ENCODE measurements at regions not wholly inside any gene's neighbourhood (a gene's known extent, or its start where the extent isn't known, plus 50 kb on each side); places are given as distances from the start of the nearest gene placed in this dataset.

DNA sequence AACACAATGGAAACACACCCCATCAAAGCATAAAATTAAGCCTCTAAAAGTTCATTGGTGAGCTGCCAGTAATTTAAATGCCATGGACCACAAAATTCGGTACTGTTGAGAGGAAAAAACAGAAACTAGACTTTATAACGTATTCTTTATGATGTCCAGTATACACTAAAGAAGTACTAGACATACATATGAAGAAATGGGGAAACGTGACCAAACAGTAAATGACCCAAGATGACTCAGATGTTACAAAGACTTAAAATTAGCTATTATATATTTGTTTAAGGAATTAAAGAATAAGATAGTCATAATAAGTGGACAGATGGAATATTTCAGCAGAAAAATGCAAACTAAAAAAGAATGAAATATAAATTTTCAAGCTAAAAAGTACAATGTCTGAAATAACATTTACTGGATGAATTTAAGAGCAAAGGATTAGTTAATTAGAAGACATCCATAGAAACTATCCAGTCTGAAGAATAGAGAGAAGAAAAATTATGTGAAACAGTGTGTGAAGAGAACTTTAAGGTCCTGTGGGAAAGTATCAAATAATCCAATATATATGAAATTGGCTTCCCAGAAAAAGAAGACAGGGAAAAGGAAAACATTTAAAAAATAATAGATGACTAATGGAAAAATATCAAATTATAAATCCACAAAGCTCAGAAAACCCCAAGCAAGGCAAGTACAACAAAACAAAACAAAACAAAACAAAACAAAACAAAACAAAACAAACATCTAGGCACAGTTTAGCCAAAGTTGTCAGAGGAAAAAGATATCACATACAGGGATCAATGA, 69.4 kb downstream of the SAMD9 start:
- H3K27ac Mint-ChIP-seq = no peak overlapping the region
- H3K9me3 Mint-ChIP-seq = no peaks in the 10 kb centered on the region
- peaks cover 2% of the 10 kb centered on the region for H3K27me3 Mint-ChIP-seq
- H3K4me3 Mint-ChIP-seq = no peak overlapping the region
- H3K36me3 Mint-ChIP-seq = no peaks in the 10 kb centered on the region
- H3K4me1 Mint-ChIP-seq = peaks cover 3% of the 10 kb centered on the region

DNA sequence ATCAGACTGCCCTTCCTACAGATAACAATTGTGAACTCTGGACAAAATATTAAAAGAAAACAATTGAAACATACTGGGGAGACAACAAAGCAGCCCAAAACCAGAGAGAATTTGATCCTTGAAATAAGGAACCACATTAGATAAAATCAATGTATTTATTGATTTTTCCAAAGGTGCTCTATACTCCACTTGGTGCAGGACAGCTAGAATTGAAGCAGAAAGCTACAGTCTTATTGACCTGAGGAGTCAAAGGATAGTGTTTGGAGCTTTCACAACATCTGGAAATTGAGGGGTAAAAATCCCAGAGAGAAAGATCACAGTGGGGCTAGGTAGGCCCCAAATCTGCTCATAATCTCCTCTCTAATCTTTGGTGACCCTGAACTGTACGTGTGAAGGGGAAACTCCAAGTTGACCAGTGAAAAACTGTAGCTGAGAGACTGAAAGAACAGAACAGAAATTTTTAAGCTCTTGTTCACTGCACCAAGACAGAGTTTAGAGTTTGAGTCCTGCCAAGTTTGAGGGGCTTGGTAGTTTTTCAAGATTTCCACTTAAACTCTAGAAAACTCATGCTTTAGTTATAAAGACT, 70.2 kb downstream of the SAMD9 start:
- Mint-ChIP-seq H3K4me3 (no peak overlapping the region), H3K9me3 (no peaks in the 10 kb centered on the region), H3K27ac (no peak overlapping the region), H3K4me1 (no peaks in the 10 kb centered on the region), H3K36me3 (no peaks in the 10 kb centered on the region), H3K27me3 (peaks cover 2% of the 10 kb centered on the region)

DNA sequence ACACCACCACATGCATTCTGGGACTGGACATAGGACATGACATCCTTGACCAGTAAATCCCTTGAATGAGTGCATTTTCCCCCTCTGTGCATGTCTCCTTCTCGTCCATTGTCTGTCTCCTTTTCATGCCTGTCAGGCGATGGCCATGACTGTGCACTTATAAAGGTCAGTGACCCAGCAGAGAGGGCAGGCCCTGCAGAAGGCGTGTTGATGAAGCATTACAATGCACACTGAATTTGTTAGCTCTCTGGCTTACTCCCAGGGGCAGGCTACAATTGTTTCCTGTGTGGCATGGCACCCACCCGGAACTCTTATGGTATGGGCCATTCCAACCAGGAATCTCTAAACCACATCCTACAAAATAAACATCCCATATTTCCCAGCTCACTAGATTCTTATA, 71.1 kb downstream of the SAMD9 start:
- no peaks in the 10 kb centered on the region for H3K4me1 Mint-ChIP-seq
- H3K9me3 Mint-ChIP-seq = no peaks in the 10 kb centered on the region
- no peak overlapping the region for H3K4me3 Mint-ChIP-seq
- no peaks in the 10 kb centered on the region for H3K36me3 Mint-ChIP-seq
- H3K27ac Mint-ChIP-seq = no peak overlapping the region
- H3K27me3 Mint-ChIP-seq = peaks cover 2% of the 10 kb centered on the region

DNA sequence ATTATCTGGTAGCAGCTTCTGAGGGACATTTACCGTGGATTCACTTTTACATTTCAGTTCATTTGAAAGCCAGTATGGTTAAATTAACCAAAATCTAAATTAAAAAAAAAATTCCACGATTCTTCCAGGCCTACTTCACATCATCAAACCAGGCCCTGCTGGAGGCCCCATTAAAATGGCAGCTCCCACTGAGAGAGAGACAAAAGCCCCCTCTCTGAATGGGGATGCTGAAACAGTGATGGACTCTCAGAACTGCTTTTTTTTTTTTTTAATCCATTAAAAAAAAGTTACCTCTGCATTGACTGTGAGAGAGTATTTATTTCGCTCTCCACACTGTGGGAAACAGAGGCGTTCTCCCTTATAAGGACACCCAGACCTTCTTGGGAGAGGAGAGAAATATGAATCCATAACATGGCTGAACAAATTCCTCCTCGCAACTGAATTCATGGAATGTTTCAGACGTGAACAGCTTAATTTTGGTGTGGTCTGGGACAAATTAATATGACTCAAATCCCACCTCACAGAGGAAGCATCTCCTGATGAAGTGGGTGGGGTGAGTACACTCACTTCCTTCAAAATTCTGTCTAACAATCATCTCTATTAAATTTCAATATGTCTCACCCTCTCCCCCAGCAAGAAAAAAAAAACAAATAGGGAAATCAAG, 73.5 kb downstream of the SAMD9 start:
- Mint-ChIP-seq H3K27me3 (peaks cover 2% of the 10 kb centered on the region), H3K36me3 (no peaks in the 10 kb centered on the region), H3K4me1 (no peaks in the 10 kb centered on the region), H3K4me3 (no peak overlapping the region), H3K9me3 (no peaks in the 10 kb centered on the region), H3K27ac (no peak overlapping the region)

DNA sequence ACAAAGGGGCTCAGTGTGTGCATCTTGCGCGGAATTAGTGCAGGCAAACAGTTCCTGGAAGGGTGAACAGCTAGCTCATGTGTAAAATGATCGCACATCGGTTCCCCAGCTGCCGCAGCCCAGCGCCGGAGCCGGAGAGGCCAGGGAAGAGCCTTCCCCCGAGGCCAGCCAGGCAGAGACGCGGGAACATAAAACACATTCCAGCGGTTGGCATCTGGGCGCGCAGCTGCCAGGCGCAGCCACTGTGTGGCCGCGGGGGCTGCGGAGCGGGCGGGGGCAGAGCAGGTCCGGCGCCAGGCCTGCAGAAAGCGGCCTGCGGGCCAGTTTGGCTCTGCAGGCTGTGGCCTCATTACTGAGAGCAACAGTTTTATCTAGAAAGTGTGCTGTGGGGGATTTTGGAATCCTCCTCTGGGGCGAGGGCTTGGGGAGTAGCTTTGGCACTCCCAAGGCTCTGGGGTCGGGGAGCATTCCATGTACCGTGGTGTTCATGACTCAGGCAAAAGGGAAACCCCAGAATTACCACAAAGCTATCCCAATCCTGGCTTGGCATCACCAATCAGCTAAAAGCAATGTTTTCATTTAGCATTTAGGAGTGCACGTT, 74.3 kb downstream of the SAMD9 start:
- no peak overlapping the region for H3K27ac Mint-ChIP-seq
- H3K36me3 Mint-ChIP-seq = no peaks in the 10 kb centered on the region
- no peaks in the 10 kb centered on the region for H3K4me1 Mint-ChIP-seq
- peaks cover 2% of the 10 kb centered on the region for H3K27me3 Mint-ChIP-seq
- H3K4me3 Mint-ChIP-seq = no peak overlapping the region
- H3K9me3 Mint-ChIP-seq = no peaks in the 10 kb centered on the region

DNA sequence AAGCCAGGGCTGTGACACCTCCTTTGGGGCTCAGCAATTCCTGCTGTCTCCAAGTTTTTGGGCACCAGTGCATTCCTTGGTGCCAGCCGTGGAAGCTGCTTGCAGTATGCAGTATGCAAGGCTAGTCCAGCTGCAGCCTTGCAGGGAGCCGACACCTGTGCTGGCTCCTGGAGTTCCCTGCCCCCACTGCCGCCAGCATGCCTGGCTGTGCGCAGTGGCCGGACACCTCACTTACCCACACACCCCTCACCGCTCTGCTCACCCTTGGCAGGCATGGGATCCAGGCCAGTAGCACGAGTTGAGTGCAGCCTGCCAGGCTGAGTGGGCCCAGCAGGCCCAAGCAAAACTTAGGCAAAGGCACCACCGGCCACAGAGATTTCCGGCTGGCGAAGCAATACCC, 77.4 kb downstream of the SAMD9 start:
- peaks cover 21% of the 10 kb centered on the region for H3K4me1 Mint-ChIP-seq
- H3K27ac Mint-ChIP-seq = no peak overlapping the region
- no peaks in the 10 kb centered on the region for H3K36me3 Mint-ChIP-seq
- H3K4me3 Mint-ChIP-seq = no peak overlapping the region
- no peaks in the 10 kb centered on the region for H3K27me3 Mint-ChIP-seq
- no peaks in the 10 kb centered on the region for H3K9me3 Mint-ChIP-seq

DNA sequence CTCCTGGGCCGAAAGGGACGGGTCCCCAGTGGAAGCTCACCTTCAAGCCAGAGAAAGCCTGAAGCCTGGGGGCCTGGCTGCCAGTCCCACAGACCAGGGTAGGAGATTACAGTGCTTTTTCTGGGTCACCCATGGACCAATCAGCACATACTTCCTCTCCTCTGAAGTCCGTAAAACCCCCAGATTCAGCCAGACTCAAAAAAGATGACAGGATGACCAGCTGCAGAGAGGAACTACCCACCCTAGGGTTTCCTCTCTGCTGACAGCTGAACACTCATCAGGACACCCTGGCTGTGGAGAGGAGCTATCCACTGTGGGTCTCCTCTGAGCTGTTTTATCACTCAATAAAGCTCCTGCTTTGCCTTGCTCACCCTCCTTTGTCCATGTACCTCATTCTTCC, 78.0 kb downstream of the SAMD9 start:
- Mint-ChIP-seq H3K4me1 (peaks cover 21% of the 10 kb centered on the region), H3K4me3 (no peak overlapping the region), H3K9me3 (no peaks in the 10 kb centered on the region), H3K27me3 (no peaks in the 10 kb centered on the region), H3K36me3 (no peaks in the 10 kb centered on the region), H3K27ac (no peak overlapping the region)

DNA sequence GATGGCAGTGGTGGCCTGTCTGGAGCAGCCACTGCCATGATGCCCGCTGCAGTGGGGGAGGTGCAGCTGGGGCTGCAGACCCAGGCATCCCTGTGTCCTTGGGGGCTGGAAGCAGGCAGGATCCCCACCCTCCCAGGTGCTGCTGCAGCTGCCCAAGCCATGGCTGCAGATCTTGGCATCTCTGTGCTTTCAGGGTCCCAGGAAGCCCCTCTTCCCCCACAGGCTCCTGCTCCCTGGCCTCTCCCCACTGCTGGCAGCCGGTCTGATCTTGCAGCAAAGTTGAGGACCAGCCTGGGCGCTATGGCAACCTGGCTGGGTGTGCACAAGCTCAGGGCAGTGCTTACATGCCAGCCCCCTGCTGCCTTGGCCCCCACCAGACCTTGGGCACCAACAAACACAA, 78.5 kb downstream of the SAMD9 start:
- H3K27ac Mint-ChIP-seq = no peak overlapping the region
- H3K36me3 Mint-ChIP-seq = no peaks in the 10 kb centered on the region
- no peaks in the 10 kb centered on the region for H3K27me3 Mint-ChIP-seq
- H3K9me3 Mint-ChIP-seq = no peaks in the 10 kb centered on the region
- no peak overlapping the region for H3K4me3 Mint-ChIP-seq
- H3K4me1 Mint-ChIP-seq = peaks cover 21% of the 10 kb centered on the region

DNA sequence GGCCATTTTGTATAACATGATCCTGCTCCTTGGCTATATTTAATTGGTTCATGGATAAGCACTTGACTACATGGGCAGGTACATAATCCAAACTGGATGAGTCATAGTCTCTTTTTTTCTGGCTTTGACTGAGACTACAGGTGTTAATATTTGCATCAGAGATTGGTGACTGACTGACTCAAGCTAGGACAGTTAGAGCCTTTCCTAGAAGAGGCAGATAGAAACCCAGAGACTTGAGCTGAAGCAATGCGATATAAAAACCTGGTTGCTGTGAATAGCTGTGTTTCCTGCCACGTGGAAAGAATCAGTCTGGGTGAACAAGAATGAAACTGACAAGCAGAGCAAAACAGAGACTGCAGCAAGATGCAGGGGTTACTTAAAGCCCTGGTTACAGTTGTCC, 81.0 kb downstream of the SAMD9 start:
- Mint-ChIP-seq H3K27me3 (no peaks in the 10 kb centered on the region), H3K27ac (peak overlapping the region; percentile 69), H3K4me3 (no peak overlapping the region), H3K9me3 (no peaks in the 10 kb centered on the region), H3K36me3 (peaks cover 1% of the 10 kb centered on the region), H3K4me1 (peaks cover 21% of the 10 kb centered on the region)

DNA sequence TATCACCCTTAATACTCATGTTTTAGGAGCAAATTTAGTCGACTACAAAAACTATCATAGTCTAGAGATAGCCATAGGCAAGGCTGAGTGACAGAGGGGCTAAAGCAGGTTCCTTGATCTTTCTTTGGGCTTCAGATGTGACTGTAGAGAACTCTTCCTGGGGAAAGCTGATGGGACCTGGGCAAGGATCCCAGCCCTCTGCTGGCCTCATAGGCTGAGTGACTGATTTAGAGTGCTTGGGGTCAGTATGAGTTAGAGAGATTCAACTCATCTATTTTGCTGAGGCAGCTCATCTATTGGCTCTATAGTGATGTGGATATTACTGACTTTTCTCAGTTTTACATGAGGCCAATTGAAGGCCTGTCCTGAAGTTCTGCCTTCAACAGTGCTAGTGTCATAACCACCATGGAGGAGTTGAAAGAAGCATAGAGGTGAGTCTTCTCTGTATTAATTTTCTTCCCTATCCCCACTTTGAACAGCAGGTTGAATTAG, 81.6 kb downstream of the SAMD9 start:
- H3K27ac Mint-ChIP-seq = peak overlapping the region; percentile 69

DNA sequence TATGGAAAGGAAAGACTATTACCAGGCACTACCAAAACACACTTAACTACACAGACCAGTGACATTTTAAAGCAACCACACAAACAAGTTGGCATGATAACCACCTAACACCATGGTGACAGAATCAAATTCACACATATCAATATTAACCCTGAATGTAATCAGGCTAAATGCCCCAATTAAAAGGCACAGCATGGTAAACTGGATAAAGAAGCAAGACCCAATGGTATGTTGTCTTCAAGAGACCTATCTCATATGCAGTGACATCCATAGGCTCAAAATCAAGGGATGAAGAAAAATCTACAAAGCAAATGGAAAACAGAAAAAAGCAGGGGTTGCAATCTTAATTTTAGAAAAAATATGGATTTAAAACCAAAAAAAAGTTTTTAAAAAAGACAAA, 86.0 kb downstream of the SAMD9 start:
- H3K4me3 Mint-ChIP-seq = no peak overlapping the region
- no peak overlapping the region for H3K27ac Mint-ChIP-seq
- H3K9me3 Mint-ChIP-seq = peaks cover 9% of the 10 kb centered on the region
- H3K4me1 Mint-ChIP-seq = peaks cover 8% of the 10 kb centered on the region
- H3K36me3 Mint-ChIP-seq = peaks cover 1% of the 10 kb centered on the region
- H3K27me3 Mint-ChIP-seq = peaks cover 4% of the 10 kb centered on the region

More for the DNA sequence above, 81.6 kb downstream of the SAMD9 start:
- Mint-ChIP-seq H3K4me3 (no peak overlapping the region), H3K27me3 (no peaks in the 10 kb centered on the region), H3K4me1 (peaks cover 21% of the 10 kb centered on the region), H3K9me3 (no peaks in the 10 kb centered on the region), H3K36me3 (peaks cover 1% of the 10 kb centered on the region)

DNA sequence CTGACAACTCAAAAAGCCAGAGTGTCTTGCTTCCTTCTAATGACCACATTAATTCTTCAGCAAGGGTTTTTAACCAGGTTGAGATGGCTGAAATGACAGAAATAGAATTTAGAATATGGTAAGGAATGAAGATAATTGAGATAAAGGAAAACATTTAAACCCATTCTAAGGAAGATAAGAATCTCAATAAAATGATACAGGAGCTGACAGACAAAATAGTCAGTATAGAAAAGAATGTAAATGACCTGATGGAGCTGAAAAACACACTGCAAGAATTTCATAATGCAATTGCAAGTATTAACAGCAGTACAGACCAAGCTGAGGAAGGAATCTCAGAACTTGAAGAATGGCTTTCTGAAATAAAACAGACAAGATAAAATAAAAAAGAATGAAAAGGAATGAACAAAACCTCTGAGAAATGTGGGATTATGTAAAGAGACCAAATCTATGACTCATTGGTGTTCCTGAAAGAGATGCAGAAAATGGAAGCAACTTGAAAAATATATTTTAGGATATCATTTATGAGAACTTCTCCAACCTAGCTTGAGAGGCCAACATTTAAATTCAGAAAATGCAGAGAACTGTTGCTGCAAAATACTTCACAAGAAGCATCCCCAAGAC, 87.1 kb downstream of the SAMD9 start:
- Mint-ChIP-seq H3K9me3 (peaks cover 9% of the 10 kb centered on the region), H3K4me3 (no peak overlapping the region), H3K36me3 (peaks cover 1% of the 10 kb centered on the region), H3K4me1 (no peaks in the 10 kb centered on the region), H3K27ac (no peak overlapping the region), H3K27me3 (peaks cover 7% of the 10 kb centered on the region)

DNA sequence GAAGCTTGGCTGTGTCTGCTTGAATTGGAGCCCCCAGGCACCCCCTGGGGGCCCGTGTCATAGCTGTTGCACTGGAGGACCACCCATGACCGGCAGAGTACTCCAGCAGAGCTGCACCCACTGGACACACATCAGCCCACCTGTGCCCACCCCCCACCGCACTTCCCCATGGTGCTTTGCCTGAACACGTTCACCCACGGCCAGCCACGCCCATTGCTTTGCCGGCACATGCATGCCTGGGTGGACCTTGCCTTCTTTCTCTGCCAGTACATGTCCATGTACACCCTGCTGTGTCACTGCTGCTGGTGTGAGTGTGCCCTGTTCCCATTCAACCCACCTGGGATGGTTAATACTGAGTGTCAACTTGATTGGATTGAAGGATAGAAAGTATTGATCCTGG, 88.7 kb downstream of the SAMD9 start:
- H3K27ac Mint-ChIP-seq = no peak overlapping the region
- no peaks in the 10 kb centered on the region for H3K4me1 Mint-ChIP-seq
- peaks cover 1% of the 10 kb centered on the region for H3K36me3 Mint-ChIP-seq
- peaks cover 9% of the 10 kb centered on the region for H3K9me3 Mint-ChIP-seq
- peaks cover 7% of the 10 kb centered on the region for H3K27me3 Mint-ChIP-seq
- H3K4me3 Mint-ChIP-seq = no peak overlapping the region

DNA sequence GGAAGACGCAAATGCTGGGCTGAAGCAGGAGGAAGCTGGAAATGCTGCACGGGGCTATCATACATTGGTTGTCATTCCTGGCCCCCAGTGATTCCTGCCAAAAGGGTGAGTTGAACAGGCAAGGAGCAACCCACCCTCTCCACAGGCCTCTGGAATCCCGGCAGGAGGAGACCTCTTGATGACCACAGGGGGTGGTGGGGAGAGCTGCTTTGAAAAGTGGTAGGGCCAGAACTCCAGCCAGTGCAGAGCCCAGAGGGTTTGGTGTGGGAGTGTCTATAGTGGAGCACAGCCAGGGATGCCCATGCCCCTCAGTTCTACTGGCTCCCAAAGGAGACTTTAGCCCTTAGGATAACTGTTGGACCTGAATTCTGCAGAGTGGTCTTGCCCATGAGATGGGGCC, 89.2 kb downstream of the SAMD9 start:
- H3K9me3 Mint-ChIP-seq = peaks cover 9% of the 10 kb centered on the region
- H3K27ac Mint-ChIP-seq = no peak overlapping the region
- H3K4me3 Mint-ChIP-seq = no peak overlapping the region
- H3K27me3 Mint-ChIP-seq = peaks cover 7% of the 10 kb centered on the region
- peaks cover 1% of the 10 kb centered on the region for H3K36me3 Mint-ChIP-seq
- H3K4me1 Mint-ChIP-seq = no peaks in the 10 kb centered on the region

DNA sequence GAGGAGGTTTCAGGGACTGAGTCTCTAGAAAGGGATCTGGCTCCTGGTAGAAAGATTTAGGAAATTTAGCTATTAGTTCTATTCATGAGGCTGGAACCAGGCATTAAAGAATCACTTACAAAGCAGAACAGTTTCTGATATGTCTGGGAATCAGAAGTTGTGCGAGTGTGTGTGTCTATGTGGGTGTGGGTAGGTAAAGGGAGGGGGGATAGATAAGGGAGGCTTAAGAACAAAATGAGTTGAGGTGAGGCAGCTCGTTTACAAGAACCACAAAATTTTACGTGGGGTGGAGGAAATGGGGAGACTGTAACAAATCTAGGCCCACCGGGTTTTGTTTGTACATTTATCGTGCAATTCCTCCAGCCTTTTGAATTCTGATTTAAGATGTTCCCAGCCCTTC, 90.7 kb downstream of the SAMD9 start:
- no peaks in the 10 kb centered on the region for H3K36me3 Mint-ChIP-seq
- no peak overlapping the region for H3K4me3 Mint-ChIP-seq
- H3K4me1 Mint-ChIP-seq = no peaks in the 10 kb centered on the region
- H3K9me3 Mint-ChIP-seq = peaks cover 9% of the 10 kb centered on the region
- H3K27ac Mint-ChIP-seq = no peak overlapping the region
- H3K27me3 Mint-ChIP-seq = peaks cover 7% of the 10 kb centered on the region
